HG02759 (cell line): ENCODE measurements at regions not wholly inside any gene's neighbourhood (a gene's known extent, or its start where the extent isn't known, plus 50 kb on each side); places are given as distances from the start of the nearest gene placed in this dataset.
"Not testable (repeated sequence)": the region's sequence is repeated elsewhere in the genome, so short reads cannot be mapped to it uniquely, and the experiment has no call there.

Experiments
- ATAC-seq: cut with Tn5 transposase; IDR thresholded peaks from one replicate; pipeline ENCODE4 v1.9.1; 2021; ENCODE audit warnings: mild to moderate bottlenecking, moderate library complexity; ENCODE audit not compliant: unreplicated experiment

DNA sequence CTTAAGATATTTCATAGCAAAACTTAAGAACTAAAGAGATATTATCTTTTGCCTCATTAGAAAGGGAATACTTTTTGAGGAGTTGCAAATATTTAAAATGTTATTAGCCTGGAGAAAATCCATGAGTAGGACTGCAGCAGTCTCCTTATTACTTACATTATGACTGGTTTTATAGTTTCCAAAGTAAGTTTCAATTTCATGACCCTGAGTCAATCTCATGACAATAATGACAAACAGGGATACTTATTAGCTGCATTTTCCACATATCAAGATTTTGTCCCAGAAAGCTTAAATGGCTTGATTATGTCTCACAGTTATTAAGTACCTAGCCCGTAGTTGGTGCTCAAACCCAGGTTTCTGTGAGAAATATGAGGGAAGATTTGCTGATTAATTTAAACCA is 150.8 kb upstream of the ZEB2 start:
- no peak for ATAC-seq

DNA sequence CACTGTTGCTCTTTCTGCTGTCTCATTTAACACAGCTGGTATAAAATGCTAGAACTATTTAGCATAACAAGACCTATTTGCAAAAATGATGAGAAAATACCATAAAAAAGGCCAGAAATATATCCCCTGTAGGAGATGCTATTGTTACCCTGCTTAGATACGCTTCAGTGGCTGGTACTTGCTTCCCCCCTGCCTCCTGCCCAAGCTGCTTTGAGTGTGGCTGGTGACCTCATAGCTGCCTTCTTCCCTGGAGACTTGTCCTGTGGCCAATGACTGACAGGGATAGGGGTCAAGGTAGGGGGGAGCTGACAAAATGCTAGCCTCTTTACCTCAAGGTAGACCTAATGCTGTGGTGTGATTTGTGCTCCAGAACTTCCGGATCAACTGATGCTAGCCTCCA is 150.2 kb upstream of the ZEB2 start:
- no peak for ATAC-seq

GRCh38 chr2:144669196-144669987 is 149.5 kb upstream of the ZEB2 start:
- no peak for ATAC-seq

- no peak for ATAC-seq
Observed at GRCh38 chr2:144668493-144669110, 148.7 kb upstream of the ZEB2 start.

DNA sequence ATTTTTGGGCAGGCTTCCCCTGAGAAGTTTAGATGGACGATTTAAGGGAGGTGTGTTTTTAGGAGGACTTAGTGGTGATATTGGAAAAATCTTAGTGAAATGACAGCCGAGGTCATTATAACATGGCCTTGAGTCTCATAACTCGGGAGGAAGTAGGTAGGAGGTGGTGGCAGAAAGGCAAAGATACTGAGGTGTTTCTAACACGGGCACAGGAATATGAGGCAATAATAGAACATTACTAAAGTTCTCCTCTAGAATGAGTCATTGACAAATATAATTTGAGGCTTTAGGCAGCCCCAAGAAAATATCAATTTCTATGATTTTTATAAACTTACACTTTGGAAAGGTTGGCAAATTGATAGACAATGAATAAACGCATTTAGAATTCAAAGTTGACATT is 146.1 kb upstream of the ZEB2 start:
- no peak for ATAC-seq

DNA sequence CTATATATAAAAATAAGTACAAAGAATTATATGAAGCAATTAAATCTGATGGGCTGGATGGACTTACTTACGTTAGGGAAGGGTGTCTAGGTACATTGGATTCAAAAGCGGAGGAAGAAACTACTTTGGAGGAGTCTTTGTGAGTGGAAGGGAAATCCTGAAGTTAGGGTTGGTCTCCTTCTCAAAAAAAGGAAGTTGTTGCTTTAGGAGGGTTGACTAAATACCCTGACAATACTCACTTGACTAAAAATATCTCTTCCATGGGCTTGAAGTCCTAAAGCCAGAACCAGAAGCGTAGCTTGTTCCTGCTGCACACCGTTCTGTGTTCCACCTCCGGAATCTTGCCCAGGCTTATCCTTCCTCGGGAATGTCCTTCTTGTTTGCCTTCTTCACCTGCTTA is 143.3 kb upstream of the ZEB2 start:
- no peak for ATAC-seq

- ATAC-seq, result no peak
Observed at GRCh38 chr2:144660518-144661316, 140.8 kb upstream of the ZEB2 start.

- ATAC-seq, result peak; percentile 61
Observed at GRCh38 chr2:144659731-144660275, 139.9 kb upstream of the ZEB2 start.

GRCh38 chr2:144654523-144654922 is 134.6 kb upstream of the ZEB2 start:
- no peak for ATAC-seq

DNA sequence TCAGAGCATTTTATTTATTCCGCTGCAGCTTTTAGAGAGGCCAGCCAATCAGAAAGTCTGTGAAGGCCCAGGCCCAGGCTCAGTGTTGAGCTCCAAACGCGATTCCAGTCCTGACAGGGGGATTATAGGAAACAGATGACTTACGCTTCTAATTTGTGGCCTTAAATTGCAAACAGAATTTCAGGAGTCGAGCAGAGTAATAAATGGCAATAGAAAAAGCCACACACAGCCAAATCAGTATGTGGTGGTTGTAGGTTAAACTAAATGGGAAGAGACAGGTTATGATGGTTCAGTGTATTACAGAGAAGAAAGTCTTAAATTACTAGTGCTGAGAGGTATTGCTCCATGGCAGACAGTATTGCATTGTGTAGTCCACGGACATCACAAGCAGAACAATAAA is 131.0 kb upstream of the ZEB2 start:
- no peak for ATAC-seq

DNA sequence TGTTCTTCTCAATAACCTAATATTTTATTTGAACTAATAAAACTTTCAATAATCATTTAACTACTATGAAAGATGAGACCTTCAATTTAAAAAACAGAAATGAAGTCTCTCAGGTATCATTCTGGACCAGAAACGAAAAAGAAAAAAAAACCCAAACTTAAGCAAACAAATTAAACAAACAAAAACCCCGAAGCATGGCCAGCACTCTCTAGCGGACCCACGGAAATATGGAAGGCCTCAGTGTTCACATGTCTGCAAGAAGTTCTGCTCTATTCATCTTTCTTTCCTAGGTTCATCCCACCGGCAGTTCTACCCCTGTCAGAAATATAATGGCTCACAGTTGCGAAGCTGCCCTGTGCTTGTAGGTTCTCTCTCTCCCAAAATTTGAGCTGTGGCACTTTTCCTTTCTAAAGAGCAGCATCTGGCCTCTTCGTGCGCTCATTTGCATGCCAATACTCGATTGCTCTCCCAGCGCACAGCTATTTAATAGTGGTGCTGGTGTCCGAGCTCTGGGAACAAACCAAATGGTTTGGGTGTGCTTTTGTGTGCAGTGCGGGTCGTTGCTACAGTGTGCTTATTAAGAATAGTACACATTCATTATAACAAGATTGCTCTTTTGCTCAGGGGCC is 129.0 kb upstream of the ZEB2 start:
- no peak for ATAC-seq

- ATAC-seq, result no peak
Observed at GRCh38 chr2:144645083-144645778, 125.3 kb upstream of the ZEB2 start.

- no peak for ATAC-seq
Observed at GRCh38 chr2:144644549-144644948, 124.6 kb upstream of the ZEB2 start.

DNA sequence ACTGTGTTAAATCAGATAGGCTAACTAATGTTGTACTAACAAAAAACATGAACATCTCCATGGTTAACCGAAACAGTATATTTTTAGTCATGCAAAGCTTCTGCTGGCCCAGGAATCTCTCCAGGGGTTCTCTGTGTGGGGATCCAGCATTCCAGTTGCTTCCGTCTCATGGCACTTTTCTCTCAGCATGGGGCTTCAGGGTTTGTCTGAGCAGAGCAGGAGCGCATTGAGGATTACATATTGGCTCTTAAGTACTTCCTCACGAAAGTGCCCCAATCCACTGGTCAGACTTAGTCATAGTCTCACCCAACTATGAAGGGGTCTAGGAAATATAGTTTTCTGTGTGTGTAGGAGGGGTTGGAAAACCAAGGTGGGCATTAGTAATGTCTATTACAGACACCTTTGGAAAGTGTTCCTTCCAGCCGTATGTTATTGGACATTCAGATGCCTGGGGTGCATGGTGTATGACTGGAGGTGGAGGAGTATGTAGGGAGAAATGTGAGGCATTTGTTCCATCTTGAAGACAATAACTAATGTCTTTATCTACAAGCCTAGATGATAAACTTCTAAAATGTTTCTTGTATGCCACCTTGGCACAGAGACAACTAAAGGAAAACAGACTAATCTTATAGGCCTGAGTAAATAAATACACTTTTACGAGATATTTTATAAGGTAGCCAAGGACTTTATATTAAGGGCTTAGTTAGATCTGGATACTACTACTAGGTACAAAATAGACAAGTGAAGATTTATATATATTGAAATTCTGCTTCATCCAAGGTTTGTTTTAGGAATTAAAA is 123.8 kb upstream of the ZEB2 start:
- no peak for ATAC-seq

- no peak for ATAC-seq
Observed at GRCh38 chr2:144642856-144643255, 122.9 kb upstream of the ZEB2 start.

DNA sequence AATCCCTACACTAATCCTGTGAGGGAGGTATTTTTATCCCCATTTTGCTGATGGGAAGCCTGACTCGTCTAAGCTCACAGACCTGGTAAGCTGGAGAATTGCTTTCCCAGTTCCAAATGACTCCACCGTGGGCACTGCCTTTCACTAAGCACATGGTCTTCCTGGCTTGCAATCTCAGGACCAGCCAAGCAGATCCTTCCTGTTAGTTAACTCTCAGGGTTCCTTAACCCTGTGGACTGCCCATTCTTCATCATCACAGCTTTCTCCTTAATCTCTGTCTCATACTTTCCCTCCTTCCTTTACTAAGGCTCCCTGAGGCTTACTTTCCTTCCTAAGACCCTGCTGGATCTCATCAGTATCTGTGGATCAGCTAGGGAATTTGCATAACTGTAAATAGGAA is 122.2 kb upstream of the ZEB2 start:
- no peak for ATAC-seq

DNA sequence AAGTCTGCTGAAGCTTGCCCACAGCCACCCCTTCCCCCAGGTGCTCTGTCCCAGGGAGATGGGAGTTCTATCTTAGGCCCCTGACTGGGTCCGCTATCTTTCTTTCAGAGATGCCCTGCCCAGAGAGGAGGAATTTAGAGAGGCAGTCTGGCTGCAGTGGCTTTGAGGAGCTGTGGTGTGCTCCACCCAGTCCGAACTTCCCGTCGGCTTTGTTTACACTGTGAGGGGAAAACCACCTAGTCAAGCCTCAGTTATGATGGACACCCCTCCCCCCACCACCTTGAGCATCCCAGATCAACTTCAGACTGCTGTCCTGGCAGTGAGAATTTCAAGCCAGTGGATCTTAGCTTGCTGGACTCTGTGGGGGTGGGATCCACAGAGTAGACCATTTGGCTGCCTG is 118.3 kb upstream of the ZEB2 start:
- ATAC-seq, result not testable (repeated sequence)

DNA sequence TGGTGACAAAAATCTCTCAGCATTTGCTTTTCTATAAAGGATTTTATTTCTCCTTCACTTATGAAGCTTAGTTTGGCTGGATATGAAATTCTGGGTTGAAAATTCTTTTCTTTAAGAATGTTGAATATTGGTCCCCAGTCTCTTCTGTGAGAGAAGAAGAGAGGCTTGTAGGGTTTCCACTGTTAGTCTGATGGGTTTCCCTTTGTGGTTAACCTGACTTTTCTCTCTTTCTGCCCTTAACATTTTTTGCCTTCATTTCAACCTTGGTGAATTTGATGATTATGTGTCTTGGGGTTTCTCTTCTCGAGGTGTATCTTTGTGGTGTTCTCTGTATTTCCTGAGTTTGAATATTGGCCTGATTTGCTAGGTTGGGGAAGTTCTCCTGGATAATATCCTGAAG is 116.9 kb upstream of the ZEB2 start:
- not testable (repeated sequence) for ATAC-seq

DNA sequence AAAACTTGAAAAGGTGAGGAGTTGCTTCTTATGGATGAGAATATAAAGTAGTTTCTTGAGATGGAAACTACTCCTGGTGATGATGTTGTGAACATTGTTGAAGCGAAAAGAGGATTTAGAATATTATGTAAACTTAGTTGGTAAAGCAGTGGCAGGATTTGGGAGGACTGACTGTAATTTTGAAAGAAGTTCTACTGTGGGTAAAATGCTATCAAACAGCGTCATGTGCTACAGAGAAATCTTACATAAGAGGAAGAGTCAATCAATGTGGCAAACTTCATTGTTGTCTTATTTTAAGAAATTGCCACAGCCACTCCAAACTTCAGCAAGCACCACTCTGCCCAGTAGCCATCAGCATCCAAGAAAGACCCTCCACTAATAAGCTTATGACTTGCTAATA is 112.9 kb upstream of the ZEB2 start:
- no peak for ATAC-seq

GRCh38 chr2:144631636-144632035 is 111.7 kb upstream of the ZEB2 start:
- ATAC-seq, result no peak
